ENCODE measurements at regions not wholly inside any gene's neighbourhood (a gene's known extent, or its start where the extent isn't known, plus 50 kb on each side); places are given as distances from the start of the nearest gene placed in this dataset.
A peak's percentile ranks its signal among the peaks of the same experiment; 100 is the strongest.

DNA sequence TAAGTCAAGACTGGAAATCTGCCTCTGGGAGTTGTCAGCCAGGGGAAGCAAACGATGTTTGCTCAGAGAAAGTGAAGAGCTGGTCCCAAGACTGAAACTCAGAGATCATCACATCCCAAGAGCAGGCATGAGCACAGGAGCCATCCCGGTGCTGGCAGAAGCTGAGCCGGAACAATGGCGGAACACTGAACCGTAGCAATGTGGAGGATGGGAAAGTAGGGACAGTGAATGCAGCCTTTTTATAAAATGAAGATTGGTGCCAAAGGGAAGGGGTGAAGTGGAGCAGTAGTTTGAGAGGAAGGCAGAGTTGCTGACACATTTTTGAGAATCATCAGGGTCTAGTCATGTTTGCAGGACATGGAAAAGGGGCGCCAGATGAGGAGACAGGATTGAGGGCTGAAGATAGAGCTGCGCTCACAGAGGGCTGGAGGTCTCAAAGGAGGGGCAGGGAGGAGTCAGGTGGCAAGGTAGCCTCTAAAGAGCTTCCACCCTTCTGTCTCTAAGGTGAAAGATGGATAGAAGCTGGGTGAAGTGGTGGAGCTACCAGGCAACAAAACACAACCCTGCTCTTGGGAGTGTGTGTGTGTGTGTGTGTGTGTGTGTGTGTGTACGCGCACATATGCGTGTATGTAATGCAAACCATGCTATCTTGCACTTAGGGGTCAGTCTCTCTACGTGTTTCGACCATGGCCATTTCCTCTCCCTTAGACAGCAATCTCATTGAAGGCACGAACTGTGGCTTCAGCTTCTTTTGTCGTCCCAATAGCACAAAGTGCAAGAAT is 94.3 kb upstream of the IRF2BP2 start:
- DNase-seq (ENCODE audit: low read depth) = no peak
- H3K4me3 ChIP-seq (replicated peaks; ENCODE audit: low read depth, low read length) = no peak overlapping the region
- TF ChIP-seq CTCF (IDR thresholded peaks at IDR 0.05; ENCODE audit: low read length, missing control alignments) = no peak

DNA sequence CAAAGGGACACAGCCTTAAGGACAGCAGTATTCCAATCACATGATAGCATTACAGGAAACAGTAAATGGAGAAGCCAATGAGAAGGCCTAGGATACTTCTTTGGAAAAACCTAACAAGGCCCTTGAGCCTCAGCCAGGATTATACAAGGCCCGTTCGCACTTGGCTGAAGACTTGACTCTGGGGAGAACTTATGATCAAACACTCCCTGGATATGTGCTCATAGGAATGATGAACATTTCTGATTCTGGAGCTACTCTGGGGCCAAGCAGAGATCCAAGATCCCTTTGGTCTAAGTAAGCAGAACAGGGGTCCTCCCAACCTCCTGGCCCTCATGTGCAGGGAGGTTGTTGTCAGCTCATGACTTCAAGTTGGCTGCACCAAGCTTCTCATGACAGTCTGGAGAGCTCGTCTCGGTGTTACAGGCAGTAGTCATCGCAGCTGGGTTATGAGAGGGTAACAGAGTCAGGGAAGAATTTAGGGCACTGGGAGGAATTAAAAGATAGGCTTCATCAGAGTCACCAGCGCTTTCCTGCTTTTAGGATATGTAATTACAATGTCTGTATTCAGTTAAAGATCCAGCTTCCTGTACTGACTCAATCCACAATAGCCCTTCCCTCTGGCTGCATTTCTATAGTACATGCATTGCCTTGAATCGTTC is 92.5 kb upstream of the IRF2BP2 start:
- no peak overlapping the region for H3K4me3 ChIP-seq (replicated peaks; ENCODE audit: low read depth, low read length)
- DNase-seq (ENCODE audit: low read depth) = no peak
- TF ChIP-seq CTCF (IDR thresholded peaks at IDR 0.05; ENCODE audit: low read length, missing control alignments) = no peak

GRCh38 chr1:234701737-234702341 is 91.9 kb upstream of the IRF2BP2 start:
- H3K4me3 ChIP-seq (replicated peaks; ENCODE audit: low read depth, low read length) = no peak overlapping the region
- TF ChIP-seq CTCF (IDR thresholded peaks at IDR 0.05; ENCODE audit: low read length, missing control alignments) = no peak
- no peak for DNase-seq (ENCODE audit: low read depth)

DNA sequence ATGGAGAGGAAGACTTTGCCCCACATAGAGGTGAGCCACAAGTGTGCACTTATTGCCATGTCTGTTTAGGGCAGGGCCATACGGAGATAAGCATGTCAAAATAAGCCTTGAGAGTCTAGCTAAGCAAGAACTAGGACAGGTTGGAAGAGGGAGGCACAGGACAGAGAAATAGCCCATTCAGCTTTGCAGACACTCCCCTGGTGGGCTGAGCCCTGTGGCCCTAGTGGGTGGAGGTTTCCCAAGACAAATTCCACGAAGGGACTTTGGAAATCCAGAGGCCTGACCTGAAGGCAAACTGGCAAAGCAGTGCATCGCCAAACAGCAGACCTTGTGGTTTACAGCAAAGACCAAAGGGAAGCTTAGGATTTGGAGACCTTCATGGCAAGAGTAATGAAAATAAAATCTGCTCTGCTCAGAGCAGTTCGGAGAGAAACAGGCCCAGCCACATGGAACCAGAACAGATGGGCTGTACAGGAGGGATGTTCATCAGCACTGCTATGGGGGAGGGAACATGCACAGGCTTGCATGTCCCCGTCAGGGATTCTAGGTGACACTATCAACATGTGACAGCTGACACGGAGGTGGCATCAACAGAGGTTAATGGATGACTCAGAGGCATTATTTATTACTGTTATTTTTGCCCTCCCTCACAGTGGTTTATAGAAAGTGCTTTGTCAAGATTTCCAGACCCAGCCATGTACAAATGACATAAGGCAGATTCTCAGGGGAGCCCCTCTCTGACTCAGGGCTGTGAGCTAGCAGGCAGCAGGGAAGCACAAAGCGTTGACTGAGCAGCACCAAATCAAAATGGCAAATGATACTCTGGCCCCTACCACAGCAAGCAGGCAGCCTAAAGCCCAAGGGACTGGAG is 90.1 kb upstream of the IRF2BP2 start:
- no peak for TF ChIP-seq CTCF (IDR thresholded peaks at IDR 0.05; ENCODE audit: low read length, missing control alignments)
- no peak overlapping the region for H3K4me3 ChIP-seq (replicated peaks; ENCODE audit: low read depth, low read length)
- peak; percentile 52 for DNase-seq (ENCODE audit: low read depth)

GRCh38 chr1:234698686-234699085 is 88.7 kb upstream of the IRF2BP2 start:
- TF ChIP-seq CTCF (IDR thresholded peaks at IDR 0.05; ENCODE audit: low read length, missing control alignments) = no peak
- H3K4me3 ChIP-seq (replicated peaks; ENCODE audit: low read depth, low read length) = no peak overlapping the region
- DNase-seq (ENCODE audit: low read depth) = no peak

GRCh38 chr1:234697741-234698140 is 87.8 kb upstream of the IRF2BP2 start:
- H3K4me3 ChIP-seq (replicated peaks; ENCODE audit: low read depth, low read length) = no peak overlapping the region
- DNase-seq (ENCODE audit: low read depth) = no peak
- TF ChIP-seq CTCF (IDR thresholded peaks at IDR 0.05; ENCODE audit: low read length, missing control alignments) = no peak
